Kidney tubule cell (primary cell): ENCODE measurements at regions not wholly inside any gene's neighbourhood (a gene's known extent, or its start where the extent isn't known, plus 50 kb on each side); places are given as distances from the start of the nearest gene placed in this dataset.
"Not testable (repeated sequence)": the region's sequence is repeated elsewhere in the genome, so short reads cannot be mapped to it uniquely, and the experiment has no call there.

ENCODE experiments used
- DNase-seq: peaks from one replicate; pipeline ENCODE4 v3.0.0-alpha.2; 2018; ENCODE audit warnings: low spot score

DNA sequence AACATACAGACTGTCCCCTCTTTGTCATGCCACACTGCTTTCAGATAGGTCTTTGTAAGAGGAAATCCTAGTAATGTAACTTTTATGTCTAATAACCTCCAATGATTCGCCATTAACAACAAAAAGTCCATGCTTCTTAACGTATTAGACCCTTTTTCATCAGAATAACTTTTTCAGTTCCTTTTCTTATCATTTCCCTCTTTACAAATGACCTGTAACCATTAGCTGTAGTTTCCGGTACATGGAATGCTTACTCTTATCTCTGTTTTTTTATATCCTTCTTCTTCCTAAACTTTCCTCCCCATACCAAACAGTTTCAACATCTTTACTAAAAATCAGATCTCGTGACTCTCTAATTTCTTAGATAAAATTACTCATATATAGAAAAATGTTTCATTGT lies 268.9 kb upstream of the TYRP1 start:
- no peak for DNase-seq

DNA sequence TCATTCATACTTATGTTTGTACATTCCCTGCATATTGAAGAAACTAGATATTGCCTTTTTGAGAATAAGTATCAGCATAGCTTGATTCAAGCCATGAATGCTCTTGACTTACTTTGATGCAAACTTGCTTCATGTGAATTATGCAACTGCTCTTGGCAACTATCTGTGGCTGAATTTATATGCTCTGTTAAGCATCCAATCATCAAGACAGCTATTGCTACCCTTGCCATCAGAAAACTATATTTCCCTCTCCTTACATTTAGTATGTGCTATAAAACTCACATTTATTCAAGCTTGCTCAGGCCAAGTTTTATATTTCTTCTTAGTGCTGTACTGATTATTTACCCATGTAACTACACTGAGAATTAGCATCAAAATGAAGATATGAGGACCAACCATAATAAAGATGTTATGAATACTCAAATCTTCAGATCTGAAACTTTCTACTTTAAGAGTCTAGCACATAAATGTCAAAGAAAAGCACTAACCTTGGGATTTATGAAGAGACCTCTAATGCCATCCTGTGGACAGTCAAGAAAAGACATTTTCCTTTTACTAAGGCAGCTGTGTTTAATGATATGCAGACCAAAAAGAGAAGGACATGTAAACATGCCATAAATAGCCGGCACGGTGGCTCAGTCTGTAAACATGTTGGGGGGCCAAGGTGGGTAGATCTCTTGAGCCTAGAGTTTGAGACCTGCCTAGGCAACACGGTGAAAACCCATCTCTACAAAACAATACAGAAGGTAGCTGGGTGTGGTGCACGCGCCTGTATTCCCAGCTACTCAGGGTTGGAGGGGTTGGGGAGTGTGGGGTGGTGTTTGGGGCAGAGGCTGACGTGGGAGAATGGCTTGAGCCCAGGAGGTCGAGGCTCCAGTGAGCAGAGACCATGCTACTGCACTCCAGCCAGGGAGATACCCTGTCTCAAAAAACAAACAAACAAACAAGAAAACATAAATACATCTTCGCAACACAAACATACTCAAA lies 267.0 kb upstream of the TYRP1 start:
- peak; percentile 22 for DNase-seq

DNA sequence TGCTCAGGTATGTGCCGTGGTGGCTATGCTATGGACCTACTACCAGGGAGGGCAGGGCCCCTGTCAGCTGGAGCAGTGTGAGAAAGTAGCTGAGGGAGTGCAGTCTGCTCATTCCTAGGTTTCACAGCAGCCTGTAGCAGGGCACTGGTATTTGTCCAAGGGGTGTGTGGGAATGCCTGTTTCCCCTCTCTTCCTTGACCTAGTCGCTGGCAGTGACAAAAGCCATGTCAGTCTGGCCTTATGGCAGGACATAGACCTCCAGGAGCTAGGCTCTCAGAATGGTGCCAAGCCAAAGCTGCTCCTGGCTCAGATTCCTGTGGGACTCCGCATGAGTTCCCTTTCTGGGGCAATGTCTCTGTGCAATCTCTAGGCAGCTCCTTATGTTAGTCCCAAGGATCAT lies 253.9 kb upstream of the TYRP1 start:
- DNase-seq = no peak

DNA sequence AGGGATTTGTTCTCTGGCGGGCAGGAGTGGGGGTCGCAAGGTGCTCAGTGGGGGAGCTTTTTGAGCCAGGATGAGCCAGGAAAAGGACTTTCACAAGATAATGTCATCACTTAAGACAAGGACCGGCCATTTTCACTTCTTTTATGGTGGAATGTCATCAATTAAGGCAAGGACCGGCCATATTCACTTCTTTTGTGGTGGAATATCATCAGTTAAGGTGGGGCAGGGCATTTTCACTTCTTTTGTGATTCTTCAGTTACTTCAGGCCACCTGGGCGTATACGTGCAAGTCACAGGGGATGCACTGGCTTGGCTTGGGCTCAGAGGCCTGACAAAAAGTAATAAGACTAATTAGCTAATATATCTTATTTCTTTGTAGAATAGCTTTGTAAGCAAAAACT lies 252.1 kb upstream of the TYRP1 start:
- DNase-seq = not testable (repeated sequence)

DNA sequence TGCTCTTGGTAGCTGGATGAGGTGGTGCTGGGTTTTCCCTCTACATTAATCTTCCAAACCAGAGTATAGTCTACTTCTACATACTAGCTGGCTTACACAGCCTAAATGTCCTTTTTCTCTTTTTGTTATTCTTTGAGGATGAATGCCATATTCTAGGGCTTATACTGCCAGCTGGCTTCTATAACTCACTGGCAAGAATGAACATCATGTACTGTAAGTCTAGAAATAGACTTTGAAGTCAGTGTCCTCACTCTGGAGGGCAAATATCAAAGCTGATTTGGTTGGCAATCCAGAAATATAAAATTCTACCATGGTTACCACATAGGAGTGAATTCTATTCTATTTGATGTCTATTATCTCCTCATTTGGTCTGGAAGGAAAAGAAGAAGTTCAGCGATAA lies 251.7 kb upstream of the TYRP1 start:
- DNase-seq = no peak

DNA sequence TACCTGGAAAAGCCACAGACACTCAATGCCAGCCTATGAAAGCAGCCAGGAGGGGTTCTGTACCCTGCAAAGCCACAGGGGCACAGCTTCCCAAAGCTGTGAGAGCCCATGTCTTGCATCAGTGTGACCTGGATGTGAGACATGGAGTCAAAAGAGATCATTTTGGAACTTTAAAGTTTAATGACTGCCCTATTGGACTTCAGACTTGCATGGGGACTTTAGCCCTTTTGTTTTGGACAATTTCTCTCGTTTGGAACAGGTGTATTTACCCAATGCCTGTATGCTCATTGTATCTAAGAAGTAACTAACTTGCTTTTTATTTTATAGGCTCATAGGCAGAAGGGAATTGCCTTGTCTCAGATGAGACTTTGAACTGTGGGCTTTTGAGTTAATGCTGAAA lies 244.9 kb upstream of the TYRP1 start:
- DNase-seq = no peak

DNA sequence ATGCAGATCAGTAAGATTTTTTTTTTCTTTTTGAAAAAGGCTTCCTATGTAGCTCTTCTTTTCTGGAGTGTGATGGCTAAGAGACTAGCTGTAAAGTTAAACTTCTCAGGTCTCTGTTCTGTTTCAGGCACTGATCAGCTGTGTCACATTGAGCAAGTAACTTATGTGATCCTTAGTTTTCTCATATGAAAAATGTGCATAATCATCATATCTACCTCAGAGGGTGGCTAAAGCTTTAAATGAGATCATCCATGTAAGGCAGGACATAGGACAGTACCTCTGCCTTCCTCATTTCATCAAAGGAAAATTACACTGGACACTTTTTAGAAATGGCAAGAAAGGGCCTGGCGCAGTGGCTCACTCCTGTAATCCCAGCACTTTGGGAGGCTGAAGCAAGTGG lies 235.9 kb upstream of the TYRP1 start:
- no peak for DNase-seq

DNA sequence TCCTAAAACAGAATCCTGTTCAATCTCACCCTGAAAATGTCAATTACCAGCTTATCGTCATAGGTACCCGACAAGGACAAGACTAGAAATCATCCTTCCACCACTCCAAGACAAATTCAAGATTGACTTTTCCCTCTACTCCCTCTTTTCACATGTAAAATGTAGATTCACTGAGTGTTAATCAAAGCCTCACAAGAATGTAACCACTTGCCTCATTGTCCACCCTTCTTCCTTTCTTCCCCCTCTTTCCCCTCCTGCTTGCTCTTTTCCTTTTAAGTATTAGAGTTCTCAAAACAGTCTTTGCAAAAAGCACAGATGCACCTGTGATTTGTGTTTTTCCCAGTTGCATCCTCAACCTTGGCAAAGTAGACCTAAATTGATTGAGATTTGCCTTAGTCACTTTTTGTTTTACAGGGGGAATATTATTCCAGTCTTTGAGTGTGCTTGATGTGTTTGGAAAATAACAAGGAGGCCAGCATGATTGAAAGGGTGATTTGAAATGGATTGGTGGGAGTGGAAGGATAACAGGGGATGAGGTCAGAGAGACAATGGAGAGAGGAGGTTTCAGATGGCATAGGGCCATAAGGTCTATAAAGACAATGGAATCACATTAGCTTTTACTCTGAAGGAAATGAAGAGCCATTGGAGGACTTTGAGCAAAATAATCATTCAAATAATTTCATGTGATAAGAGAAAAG lies 231.3 kb upstream of the TYRP1 start:
- DNase-seq = no peak

DNA sequence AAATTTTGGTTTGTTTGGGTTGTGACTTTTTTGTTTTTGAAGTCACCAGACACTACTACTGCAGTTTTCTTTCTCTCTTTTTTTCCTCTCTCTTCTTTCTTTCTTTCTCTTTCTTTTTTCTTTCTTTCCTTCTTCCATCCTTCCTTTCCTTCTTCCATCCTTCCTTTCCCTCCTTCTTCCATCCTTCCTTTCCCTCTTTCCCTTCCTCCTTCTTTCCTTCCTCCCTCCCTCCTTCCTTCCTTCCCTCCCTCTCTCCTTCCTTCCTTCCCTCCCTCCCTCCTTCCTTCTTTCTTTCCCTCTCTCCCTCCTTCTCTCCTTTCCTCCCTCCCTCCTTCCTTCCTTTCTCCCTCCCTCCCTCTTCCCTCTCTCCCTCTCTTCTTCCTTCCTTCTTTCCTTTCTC lies 230.3 kb upstream of the TYRP1 start:
- DNase-seq = no peak

DNA sequence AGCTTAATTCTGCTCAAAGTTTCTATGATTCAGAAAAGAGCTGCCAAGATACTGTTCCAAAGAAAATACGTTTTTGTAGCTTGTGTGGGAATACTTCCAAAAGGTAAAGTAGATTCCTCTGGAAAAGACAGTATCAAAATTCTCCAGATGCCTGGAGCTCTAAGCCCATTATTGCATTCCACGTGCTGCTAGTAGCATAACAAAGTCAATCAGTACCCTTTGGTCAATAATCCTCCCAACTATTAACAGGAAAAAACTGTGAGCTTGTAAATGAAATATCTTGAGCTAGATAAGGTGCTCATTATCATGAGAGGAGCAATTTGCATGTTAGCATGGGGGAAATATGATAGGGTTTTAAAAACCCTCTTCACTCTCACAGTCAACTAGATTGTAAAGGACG lies 229.5 kb upstream of the TYRP1 start:
- DNase-seq = no peak

DNA sequence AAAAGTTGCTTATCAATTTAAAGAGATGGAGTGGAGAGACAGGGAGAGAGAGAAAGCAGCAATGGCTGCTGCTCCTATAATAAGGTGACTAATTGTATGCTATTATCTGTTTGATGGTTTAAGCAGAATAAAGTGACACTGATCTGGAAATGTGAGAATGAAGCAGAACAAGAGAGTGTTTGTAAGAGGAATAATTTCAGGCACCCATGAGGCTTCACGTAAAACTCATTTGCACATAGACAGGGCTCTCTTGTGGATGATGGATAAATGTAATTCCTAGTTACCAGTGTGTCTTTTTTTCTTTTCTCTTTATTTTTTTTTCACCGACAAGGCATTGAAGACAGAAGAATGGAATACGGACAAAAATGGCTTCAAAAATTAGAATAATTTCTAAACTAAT lies 228.8 kb upstream of the TYRP1 start:
- DNase-seq = no peak

DNA sequence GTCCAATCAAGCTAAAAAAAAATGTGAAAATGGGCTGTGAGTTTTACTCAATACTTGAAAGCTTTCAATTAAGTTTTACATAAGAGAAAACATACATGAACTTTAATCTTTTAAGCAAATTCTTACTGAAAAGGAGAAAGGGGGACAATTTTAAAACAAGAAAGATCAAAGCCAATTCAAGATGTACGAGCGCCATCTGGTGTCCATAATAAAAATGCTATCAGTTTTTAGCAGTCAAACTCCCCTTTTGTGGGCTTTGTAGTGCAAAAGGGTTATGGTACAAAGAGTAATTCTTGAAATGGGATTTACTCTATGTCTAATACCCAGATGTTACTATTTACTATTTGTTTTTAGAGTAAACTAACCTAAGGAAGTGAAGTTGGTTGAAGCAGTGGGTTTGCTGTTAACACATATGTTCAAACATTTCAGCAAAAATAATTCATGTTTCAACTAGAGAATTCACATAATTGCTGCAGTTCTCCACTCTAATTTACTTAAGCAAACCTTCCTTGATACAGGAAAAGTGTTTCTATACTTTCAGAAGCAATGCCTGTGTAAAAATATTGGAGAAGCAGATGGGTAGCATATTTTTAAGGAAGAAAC lies 228.2 kb upstream of the TYRP1 start:
- peak; percentile 30 for DNase-seq

DNA sequence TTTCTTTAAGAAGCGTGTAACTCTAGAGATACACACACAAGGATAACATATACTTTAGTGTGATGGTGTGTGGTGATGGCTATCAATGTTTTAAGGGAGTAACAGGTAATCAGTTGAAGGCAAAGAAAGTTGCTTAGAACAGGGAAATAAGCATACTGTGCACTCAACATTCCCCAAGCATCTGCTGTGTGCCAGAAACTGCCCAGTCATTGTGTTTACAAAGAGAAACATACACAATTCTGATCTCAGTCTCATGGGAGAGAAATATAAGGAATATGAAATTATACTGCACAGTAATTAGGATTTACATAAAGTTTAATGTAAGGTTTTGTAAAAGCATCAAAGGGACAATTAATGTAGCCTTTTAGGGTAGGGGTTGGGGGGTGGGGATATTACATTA lies 224.1 kb upstream of the TYRP1 start:
- DNase-seq = no peak

DNA sequence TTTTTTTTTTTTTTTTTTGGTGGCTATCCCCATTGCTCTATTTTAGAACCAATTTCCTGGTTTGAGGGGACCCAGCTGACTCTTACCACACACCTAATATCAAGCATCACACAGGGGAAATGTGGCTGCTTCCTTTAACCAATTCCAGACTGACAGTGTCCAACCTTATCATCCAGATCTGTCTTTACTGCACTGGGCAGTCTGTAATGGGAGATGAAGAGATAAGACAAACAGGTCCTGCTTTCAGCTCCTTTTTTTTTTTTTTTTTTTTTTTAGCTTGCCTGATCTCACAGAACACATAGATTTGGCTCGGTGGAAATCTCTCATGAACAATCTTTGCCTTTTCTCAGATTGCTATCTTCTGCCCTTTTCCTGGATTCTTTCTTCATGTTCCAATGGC lies 198.8 kb upstream of the TYRP1 start:
- DNase-seq = no peak

DNA sequence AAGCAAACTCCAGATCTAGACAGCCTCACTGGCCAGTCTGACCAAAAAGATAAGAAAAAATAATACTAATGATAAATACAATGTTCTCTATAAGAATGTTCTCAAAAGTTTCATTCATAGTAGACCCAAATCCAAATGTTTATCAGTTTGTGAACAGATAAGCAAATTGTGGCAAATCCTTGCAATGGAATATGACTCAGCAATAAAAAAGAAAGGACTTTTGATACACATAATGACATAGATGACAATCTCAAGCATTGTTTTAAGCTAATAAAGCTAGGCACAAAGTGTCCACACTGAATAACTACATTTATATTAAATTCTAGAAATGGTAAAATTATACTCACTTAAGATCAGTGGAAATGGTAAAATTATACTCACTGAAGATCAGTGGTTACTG lies 195.4 kb upstream of the TYRP1 start:
- no peak for DNase-seq

DNA sequence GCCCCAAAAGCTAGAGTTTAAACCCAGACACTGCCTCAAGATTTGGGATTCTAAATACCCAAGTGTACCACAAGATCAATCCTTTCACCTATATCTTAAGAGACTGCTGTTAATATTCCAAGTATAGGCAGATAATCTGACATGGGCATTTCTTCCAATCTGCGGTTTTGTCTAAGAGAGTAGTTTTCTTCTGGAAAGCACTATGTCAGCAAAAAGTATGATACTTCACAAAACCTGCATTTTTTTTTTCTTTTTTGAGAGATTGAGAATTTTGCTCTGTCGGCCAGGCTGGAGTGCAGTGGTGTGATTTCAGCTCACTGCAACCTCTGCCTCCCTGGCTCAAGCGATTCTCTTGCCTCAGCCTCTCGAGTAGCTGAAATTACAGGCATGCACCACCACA lies 190.7 kb upstream of the TYRP1 start:
- no peak for DNase-seq

DNA sequence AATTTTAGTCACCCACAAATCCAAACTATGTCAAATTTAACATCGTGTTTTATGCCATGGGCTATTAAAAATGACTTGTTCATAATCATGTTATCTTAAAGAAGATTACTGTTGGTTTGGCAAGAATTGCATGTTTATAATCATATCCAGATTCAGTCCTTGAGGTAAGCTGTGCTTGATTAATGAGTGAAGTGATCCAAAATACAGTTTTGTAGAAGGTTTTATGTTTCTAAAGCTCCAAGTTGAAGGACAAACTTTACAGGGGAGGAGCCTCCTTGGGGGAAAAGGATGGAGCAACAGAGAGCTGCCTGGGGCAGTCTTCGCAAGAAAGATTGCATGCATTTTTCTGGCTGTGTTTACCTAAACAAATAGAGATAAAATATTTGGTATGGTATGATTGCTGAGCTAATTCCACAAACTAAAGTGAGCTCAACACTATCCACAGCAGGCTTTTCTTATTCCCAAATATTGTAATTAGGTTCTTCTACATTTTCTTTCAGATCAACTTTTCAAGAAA lies 189.5 kb upstream of the TYRP1 start:
- no peak for DNase-seq

DNA sequence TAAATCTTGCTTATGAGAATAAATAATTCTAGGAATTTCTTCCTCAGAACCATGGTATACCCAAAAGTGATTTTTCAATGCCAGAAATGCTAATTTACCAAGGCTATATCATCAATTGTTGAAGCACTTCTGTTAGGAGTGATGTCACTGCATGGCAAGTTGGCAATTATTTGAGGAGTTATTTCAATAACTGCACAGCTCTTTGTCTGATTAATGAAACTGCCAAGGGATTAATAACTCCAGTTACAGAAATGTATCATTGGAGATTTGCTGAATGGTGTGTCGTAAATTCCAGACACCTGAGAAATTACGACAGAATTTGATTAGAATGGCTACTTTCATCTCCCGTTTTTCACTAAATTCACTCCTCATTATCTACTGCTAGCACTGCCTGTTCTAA lies 182.6 kb upstream of the TYRP1 start:
- DNase-seq = no peak

DNA sequence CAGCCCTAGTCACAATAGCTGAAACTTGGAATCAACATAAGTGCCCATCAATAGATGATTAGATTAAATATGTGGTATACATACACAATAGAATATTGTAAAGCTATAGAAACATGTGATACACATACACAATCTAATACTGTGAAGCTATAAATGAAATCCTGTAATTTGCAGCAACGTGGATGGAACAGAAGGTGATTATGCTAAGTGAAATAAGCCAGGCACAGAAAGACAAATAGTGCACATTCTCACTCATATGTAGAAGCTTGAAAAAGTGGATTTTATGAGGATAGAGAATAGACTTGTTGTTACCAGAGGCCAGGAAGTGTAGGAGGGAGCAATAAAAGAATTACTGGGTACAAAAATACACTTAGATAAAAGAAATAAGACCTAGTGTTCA lies 181.5 kb upstream of the TYRP1 start:
- DNase-seq = no peak

DNA sequence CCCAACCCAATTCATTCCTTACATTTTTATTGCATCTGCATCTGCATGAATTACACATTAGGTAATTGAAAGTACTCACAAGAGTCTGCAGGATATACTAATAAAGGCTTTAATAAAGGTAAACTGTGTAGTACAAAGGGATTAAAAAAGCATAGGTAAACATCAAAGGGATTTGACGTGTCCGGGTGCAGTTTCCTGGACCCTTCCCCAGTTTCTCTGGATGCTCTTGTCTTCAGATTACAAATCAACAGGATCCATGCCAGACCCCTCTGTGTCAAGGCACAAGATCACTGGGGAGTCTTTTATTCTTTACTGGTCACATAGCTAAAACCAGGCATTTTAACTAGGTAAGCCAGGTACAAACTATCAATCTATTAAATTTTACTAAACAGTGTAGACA lies 177.2 kb upstream of the TYRP1 start:
- no peak for DNase-seq

DNA sequence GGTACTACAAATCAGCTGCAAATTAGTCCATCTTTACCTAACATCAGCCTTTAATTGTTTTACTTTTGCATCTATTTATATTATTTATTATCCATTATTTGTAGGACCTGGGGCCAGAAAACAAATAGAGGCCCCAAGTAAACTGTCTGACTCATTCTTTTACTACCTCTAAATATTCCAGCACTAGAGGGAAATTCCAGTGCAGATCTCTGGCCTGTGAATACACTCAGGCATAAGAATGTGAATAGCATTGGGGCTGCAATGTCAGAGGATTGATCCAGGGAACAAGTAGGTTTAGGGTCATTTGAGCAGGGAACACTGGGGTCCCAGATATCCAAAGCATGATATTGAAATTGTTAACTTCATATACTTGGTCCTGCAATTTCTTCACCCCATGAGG lies 176.6 kb upstream of the TYRP1 start:
- no peak for DNase-seq

DNA sequence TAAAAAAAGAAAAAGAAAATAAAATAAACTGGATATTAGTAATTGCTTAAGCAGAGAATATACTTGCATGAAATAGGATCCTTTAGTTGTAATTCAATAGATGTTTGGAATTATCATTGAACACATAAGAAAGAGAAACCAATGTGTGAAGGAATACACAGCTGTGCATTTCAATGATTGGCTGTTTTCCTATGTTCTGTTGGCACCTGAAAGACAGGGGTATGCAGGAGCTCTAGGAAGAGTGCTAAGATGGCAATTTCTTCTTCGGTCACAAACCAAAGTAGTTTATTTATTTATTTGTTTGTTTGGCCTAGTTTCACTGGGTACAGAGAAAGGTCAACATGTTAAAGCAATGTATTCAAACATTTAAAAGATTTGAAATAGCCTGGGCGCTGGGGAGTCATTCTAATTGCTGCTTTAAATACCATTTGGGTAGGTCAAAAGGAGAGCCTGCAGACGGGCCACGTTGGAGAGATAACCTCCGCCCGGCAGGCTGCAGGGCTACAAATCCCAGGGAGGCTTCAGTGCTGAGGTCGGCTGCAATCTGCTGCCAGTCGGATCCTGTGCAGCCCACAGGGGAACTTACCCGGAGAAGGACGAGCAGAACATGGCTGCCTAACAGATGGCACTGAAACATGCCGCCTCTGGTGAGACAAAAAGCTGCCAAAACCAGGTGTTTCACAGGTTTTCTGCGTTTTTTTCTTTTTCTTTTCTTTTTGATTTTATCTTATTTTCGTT lies 154.2 kb upstream of the TYRP1 start:
- no peak for DNase-seq
